ENCODE measurements at regions not wholly inside any gene's neighbourhood (a gene's known extent, or its start where the extent isn't known, plus 50 kb on each side); places are given as distances from the start of the nearest gene placed in this dataset.
"Not testable (repeated sequence)": the region's sequence is repeated elsewhere in the genome, so short reads cannot be mapped to it uniquely, and the experiment has no call there.

DNA sequence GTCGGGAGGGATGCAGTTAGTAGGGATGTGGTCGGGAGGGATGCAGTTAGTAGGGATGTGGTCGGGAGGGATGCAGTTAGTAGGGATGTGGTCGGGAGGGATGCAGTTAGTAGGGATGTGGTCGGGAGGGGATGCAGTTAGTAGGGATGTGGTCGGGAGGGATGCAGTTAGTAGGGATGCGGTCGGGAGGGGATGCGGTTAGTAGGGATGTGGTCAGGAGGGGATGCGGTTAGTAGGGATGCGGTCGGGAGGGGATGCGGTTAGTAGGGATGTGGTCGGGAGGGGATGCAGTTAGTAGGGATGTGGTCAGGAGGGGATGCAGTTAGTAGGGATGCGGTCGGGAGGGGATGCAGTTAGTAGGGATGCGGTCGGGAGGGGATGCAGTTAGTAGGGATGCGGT is 96.2 kb downstream of the BDH1 start:
- Mint-ChIP-seq H3K4me1 (peaks cover 20% of the 10 kb centered on the region), H3K27me3 (ENCODE audit: insufficient read depth, low read depth) (peaks cover 16% of the 10 kb centered on the region)
- H2AFZ ChIP-seq (replicated peaks); H3K36me3 Mint-ChIP-seq; H3K9me3 ChIP-seq (ENCODE audit: low read depth); H4K20me1 ChIP-seq (ENCODE audit: low read depth); H3K4me2 ChIP-seq; H3K27ac Mint-ChIP-seq; H3K36me3 ChIP-seq; H3K27ac ChIP-seq; H3K79me2 ChIP-seq (ENCODE audit: low read depth); H3K4me3 Mint-ChIP-seq; H3K9me3 Mint-ChIP-seq; H3K4me3 ChIP-seq; DNase-seq (ENCODE audit: low spot score); H3K9ac ChIP-seq: not testable (repeated sequence)
- Histone ChIP-seq H3K27me3 (peaks cover 19% of the 10 kb centered on the region), H3F3A (ENCODE audit: low read depth) (peaks cover 15% of the 10 kb centered on the region), H3K4me1 (peaks cover 10% of the 10 kb centered on the region)

DNA sequence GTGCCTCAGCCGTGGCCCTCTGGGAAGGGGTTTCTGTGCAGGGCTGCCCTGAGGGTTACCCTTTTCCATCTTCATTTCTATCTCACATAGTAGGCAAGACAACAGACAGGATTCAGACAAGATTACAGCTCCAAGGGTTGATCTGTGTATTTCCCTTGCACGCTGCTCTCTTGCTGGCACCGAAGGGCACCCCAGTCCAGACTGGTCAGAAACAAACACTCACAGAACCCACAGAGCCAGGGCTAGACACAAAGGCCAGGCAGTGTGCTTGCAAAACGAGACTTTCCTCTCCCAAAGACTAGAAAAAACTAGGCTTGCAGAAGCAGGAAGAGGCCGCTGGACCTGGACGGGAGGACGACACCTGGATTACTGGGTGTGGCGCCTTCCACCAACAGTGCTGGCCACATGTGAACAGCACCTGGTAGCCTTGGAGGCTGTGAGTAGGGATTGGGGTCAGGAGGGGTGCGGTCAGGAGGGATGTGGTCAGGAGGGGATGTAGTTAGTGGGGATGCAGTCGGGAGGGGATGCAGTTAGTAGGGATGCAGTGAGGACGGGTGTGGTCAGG is 96.8 kb downstream of the BDH1 start:
- H3K4me1 ChIP-seq = peaks cover 10% of the 10 kb centered on the region
- H3K4me1 Mint-ChIP-seq = peaks cover 17% of the 10 kb centered on the region
- H3K36me3 ChIP-seq = no peaks in the 10 kb centered on the region
- no peaks in the 10 kb centered on the region for H3K9me3 Mint-ChIP-seq
- TF ChIP-seq EZH2phosphoT487 (IDR thresholded peaks at IDR 0.05) (no peak), EZH2 (IDR thresholded peaks at IDR 0.05) (no peak)
- TF ChIP-seq, protein P1, sequence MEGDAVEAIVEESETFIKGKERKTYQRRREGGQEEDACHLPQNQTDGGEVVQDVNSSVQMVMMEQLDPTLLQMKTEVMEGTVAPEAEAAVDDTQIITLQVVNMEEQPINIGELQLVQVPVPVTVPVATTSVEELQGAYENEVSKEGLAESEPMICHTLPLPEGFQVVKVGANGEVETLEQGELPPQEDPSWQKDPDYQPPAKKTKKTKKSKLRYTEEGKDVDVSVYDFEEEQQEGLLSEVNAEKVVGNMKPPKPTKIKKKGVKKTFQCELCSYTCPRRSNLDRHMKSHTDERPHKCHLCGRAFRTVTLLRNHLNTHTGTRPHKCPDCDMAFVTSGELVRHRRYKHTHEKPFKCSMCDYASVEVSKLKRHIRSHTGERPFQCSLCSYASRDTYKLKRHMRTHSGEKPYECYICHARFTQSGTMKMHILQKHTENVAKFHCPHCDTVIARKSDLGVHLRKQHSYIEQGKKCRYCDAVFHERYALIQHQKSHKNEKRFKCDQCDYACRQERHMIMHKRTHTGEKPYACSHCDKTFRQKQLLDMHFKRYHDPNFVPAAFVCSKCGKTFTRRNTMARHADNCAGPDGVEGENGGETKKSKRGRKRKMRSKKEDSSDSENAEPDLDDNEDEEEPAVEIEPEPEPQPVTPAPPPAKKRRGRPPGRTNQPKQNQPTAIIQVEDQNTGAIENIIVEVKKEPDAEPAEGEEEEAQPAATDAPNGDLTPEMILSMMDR (IDR thresholded peaks at IDR 0.05) = no peak
- no peak overlapping the region for H2AFZ ChIP-seq (replicated peaks)
- H3K4me2 ChIP-seq = no peak overlapping the region
- H3K27me3 Mint-ChIP-seq (ENCODE audit: insufficient read depth, low read depth) = peaks cover 15% of the 10 kb centered on the region
- peaks cover 25% of the 10 kb centered on the region for H3K27me3 ChIP-seq
- H3K9me3 ChIP-seq (ENCODE audit: low read depth) = no peaks in the 10 kb centered on the region
- peaks cover 15% of the 10 kb centered on the region for H3F3A ChIP-seq (ENCODE audit: low read depth)
- H3K36me3 Mint-ChIP-seq = no peaks in the 10 kb centered on the region
- H3K27ac ChIP-seq = no peak overlapping the region
- no peaks in the 10 kb centered on the region for H3K79me2 ChIP-seq (ENCODE audit: low read depth)
- DNase-seq (ENCODE audit: low spot score) = no peak
- no peak overlapping the region for H3K9ac ChIP-seq
- no peak overlapping the region for H3K4me3 Mint-ChIP-seq
- no peaks in the 10 kb centered on the region for H4K20me1 ChIP-seq (ENCODE audit: low read depth)
- H3K4me3 ChIP-seq = no peak overlapping the region
- peak overlapping the region; percentile 50 for H3K27ac Mint-ChIP-seq

DNA sequence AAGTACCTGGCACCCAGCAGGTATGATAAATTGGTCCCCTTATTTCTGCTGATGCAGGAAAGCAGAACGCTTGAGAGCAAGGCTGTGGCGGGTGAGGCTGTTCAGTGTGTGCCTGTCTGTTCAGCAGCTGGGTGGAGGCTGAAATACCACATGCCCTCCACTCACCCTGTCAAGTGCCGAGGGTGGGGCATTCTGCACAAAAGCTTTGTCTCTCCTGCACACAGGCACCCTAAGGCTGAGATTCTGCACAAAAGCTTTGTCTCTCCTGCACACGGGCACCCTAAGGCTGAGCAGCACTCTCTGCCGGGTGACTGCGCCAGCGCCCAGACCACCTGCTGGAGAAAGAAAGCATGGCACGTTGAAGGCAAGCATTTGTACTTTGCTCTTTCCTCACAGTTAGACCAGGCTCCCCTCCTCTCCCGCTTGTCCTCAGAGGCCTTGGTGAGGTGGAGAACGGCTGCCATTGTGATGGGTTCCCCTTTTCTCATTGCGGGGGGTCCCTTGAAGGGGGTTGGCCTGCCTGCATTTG is 97.5 kb downstream of the BDH1 start:
- Histone ChIP-seq H3K36me3 (no peaks in the 10 kb centered on the region), H3K27me3 (peaks cover 32% of the 10 kb centered on the region), H3F3A (ENCODE audit: low read depth) (peaks cover 15% of the 10 kb centered on the region), H3K27ac (no peak overlapping the region), H3K79me2 (ENCODE audit: low read depth) (no peaks in the 10 kb centered on the region), H4K20me1 (ENCODE audit: low read depth) (no peaks in the 10 kb centered on the region), H3K4me2 (no peak overlapping the region), H2AFZ (replicated peaks) (no peak overlapping the region), H3K4me3 (no peak overlapping the region), H3K9me3 (ENCODE audit: low read depth) (no peaks in the 10 kb centered on the region), H3K4me1 (peaks cover 10% of the 10 kb centered on the region), H3K9ac (no peak overlapping the region)
- DNase-seq (ENCODE audit: low spot score) = no peak
- no peaks in the 10 kb centered on the region for H3K36me3 Mint-ChIP-seq
- peaks cover 17% of the 10 kb centered on the region for H3K27me3 Mint-ChIP-seq (ENCODE audit: insufficient read depth, low read depth)
- peak overlapping the region; percentile 46 for H3K4me3 Mint-ChIP-seq
- peaks cover 15% of the 10 kb centered on the region for H3K4me1 Mint-ChIP-seq
- TF ChIP-seq, protein P1 (IDR thresholded peaks at IDR 0.05) = peak; percentile 35
- no peak for TF ChIP-seq EZH2phosphoT487 (IDR thresholded peaks at IDR 0.05)
- H3K9me3 Mint-ChIP-seq = no peaks in the 10 kb centered on the region
- no peak overlapping the region for H3K27ac Mint-ChIP-seq

DNA sequence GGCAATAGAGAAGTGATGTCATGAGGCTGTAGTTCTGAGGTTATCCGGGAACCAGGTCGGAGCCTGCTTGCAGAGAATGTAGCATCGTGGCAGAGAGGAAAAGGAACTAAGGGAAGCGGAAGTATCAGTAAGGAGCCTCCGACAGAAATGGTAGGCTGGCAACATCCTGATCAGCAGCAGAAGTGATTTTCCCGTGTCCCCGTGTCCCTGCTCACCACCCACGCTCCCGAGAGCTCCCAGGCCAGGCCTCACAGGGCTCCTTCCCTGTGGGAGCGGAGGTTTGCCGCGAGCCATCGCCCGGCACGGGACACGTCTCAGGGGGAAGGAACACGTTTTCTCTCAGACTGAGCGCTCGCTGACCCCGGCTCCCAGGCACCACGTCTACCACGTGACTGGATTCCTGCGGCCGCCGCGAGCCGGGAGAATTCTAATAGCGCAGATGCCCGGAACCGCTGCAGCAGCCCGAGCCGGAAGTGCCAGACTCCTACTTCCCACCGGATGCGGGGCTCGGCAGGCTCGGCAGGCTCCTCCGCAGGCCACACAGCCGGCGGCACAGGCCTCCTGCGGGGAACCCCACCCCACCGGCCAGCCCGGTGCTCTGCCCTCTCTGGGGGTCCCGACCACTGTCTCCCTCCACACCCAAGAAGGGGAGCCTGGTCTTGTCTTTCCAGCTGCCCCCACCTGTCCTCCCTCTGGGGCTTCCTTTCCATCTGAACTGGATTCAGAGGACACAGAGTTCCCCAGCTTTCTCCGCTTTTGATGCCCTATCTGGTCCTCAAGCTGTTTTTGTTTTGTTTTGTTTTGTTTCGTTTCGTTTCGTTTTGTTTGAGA is 99.3 kb downstream of the BDH1 start:
- peak; percentile 87 for DNase-seq (ENCODE audit: low spot score)
- peak overlapping the region; percentile 81 for H3K4me2 ChIP-seq

DNA sequence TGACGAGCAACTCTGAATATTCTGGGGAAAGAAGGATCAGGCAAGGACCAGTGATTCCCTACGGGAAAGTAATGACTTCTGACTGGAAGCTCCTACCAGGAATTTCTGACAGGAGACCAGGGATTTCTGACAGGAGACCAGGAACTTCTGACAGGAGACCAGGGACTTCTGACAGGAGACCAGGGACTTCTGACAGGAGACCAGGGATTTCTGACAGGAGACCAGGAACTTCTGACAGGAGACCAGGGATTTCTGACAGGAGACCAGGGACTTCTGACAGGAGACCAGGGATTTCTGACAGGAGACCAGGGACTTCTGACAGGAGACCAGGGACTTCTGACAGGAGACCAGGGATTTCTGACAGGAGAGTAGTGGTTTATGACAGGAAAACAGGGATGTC is 100.9 kb downstream of the BDH1 start:
- H3K27me3 Mint-ChIP-seq (ENCODE audit: insufficient read depth, low read depth) = peaks cover 16% of the 10 kb centered on the region
- peak overlapping the region; percentile 82 for H3K4me3 Mint-ChIP-seq

More for the DNA sequence above, 99.3 kb downstream of the BDH1 start:
- H4K20me1 ChIP-seq (ENCODE audit: low read depth) = no peaks in the 10 kb centered on the region
- H3K36me3 Mint-ChIP-seq = no peaks in the 10 kb centered on the region
- H3K27ac Mint-ChIP-seq = peak overlapping the region; percentile 91
- H3F3A ChIP-seq (ENCODE audit: low read depth) = peaks cover 15% of the 10 kb centered on the region
- H3K4me1 Mint-ChIP-seq = peaks cover 15% of the 10 kb centered on the region
- H3K9ac ChIP-seq = no peak overlapping the region
- peak overlapping the region; percentile 82 for H3K4me3 Mint-ChIP-seq
- no peaks in the 10 kb centered on the region for H3K79me2 ChIP-seq (ENCODE audit: low read depth)
- peaks cover 32% of the 10 kb centered on the region for H3K27me3 ChIP-seq
- peaks cover 15% of the 10 kb centered on the region for H3K27me3 Mint-ChIP-seq (ENCODE audit: insufficient read depth, low read depth)
- H3K4me3 ChIP-seq = peak overlapping the region; percentile 40
- no peak overlapping the region for H3K27ac ChIP-seq
- peak overlapping the region; percentile 98 for H2AFZ ChIP-seq (replicated peaks)
- peaks cover 10% of the 10 kb centered on the region for H3K4me1 ChIP-seq
- TF ChIP-seq EZH2phosphoT487 (IDR thresholded peaks at IDR 0.05) (no peak), EZH2 (IDR thresholded peaks at IDR 0.05) (no peak)
- TF ChIP-seq, protein P1 (IDR thresholded peaks at IDR 0.05) = no peak
- no peaks in the 10 kb centered on the region for H3K9me3 Mint-ChIP-seq
- H3K9me3 ChIP-seq (ENCODE audit: low read depth) = no peaks in the 10 kb centered on the region
- no peaks in the 10 kb centered on the region for H3K36me3 ChIP-seq

More for the DNA sequence above, 100.9 kb downstream of the BDH1 start:
- Histone ChIP-seq H3F3A (ENCODE audit: low read depth) (peaks cover 27% of the 10 kb centered on the region), H3K27me3 (peaks cover 32% of the 10 kb centered on the region), H3K4me1 (peaks cover 22% of the 10 kb centered on the region)
- H3K9me3 Mint-ChIP-seq; DNase-seq (ENCODE audit: low spot score); H3K4me3 ChIP-seq; H3K79me2 ChIP-seq (ENCODE audit: low read depth); H3K36me3 Mint-ChIP-seq; H3K9ac ChIP-seq; H3K27ac Mint-ChIP-seq; H3K27ac ChIP-seq; H3K36me3 ChIP-seq; H3K4me2 ChIP-seq; H4K20me1 ChIP-seq (ENCODE audit: low read depth); H2AFZ ChIP-seq (replicated peaks); H3K9me3 ChIP-seq (ENCODE audit: low read depth): not testable (repeated sequence)
- peaks cover 19% of the 10 kb centered on the region for H3K4me1 Mint-ChIP-seq

Data from neural progenitor cell (in vitro differentiated cells).